Neural cell (in vitro differentiated cells): ENCODE measurements at regions not wholly inside any gene's neighbourhood (a gene's known extent, or its start where the extent isn't known, plus 50 kb on each side); places are given as distances from the start of the nearest gene placed in this dataset.

Experiments
- CTCF ChIP-seq: fragments of 450-650 bp; IDR thresholded peaks from 2 replicates; pipeline ENCODE4 v1.5.1; 2014; ENCODE audit warnings: antibody characterized with exemption, mild to moderate bottlenecking, moderate library complexity; ENCODE audit not compliant: poor library complexity, severe bottlenecking
- EZH2 ChIP-seq: fragments of 200-600, 300-800 bp; shearing (Covaris generic), sonication (generic); IDR thresholded peaks from 2 replicates; pipeline ENCODE4 v1.6.1; 2014; ENCODE audit warnings: antibody characterized with exemption, low read length, borderline replicate concordance, mild to moderate bottlenecking; ENCODE audit not compliant: insufficient read depth, poor library complexity, severe bottlenecking
- RAD21 ChIP-seq: fragments of 450-650 bp; conservative IDR thresholded peaks from 2 replicates; pipeline ENCODE4 v1.6.1; 2014; ENCODE audit warnings: antibody characterized with exemption, mild to moderate bottlenecking, moderate library complexity
- SMC3 ChIP-seq: fragments of 450-650 bp; conservative IDR thresholded peaks from 2 replicates; pipeline ENCODE4 v1.6.1; 2014; ENCODE audit warnings: antibody characterized with exemption, mild to moderate bottlenecking, moderate library complexity; ENCODE audit not compliant: poor library complexity
- TAF1 ChIP-seq: IDR thresholded peaks from 2 replicates; pipeline ENCODE4 v1.6.1; 2012; ENCODE audit warnings: low read depth

DNA sequence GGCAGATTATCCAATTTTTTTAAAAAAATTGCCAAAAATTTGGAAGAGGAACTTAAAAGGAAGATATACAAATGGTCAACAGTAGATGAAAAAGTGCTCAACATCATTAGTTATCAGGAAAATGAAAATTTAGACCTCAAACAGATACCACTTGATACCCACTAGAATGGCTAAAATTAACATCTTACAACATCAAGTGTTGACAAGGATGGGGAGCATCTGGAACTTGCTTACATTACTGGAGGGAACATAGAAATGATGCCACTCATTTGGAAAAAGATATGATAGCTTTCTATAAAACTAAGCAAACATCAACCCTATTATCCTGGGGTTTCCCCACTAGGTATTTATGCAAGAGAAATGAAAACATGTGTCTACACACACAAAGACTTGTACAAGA is 284.5 kb upstream of the CHRNA7 start:
- TF ChIP-seq EZH2 (no peak), CTCF (no peak), SMC3 (no peak), RAD21 (no peak), TAF1 (no peak)
